GM13976 (cell line): ENCODE measurements at regions not wholly inside any gene's neighbourhood (a gene's known extent, or its start where the extent isn't known, plus 50 kb on each side); places are given as distances from the start of the nearest gene placed in this dataset.
"Not testable (repeated sequence)": the region's sequence is repeated elsewhere in the genome, so short reads cannot be mapped to it uniquely, and the experiment has no call there.

ENCODE experiments used
- DNase-seq: peaks from one replicate; pipeline ENCODE4 v3.0.0; 2012; ENCODE audit warnings: low spot score
- CTCF ChIP-seq: IDR thresholded peaks from 2 replicates; pipeline ENCODE4 v1.5.1; 2012; ENCODE audit warnings: borderline replicate concordance, mild to moderate bottlenecking; ENCODE audit not compliant: insufficient read depth; ENCODE audit errors: extremely low read depth, missing control alignments, control extremely low read depth
- in situ Hi-C: fragments of 300-500 bp; cut with MboI; formaldehyde crosslinking; loops from one replicate; pipeline ENCODE4 v1.12.0; 2022; ENCODE audit warnings: low sequenced_read_pairs, mixed read lengths, inconsistent platforms; ENCODE audit not compliant: unreplicated experiment

- in situ Hi-C loops, result no loop called here
- no peak for TF ChIP-seq CTCF
- DNase-seq, result no peak
Measured at GRCh38 chr10:34940436-34940835, 125.3 kb upstream of the PARD3 start.

DNA sequence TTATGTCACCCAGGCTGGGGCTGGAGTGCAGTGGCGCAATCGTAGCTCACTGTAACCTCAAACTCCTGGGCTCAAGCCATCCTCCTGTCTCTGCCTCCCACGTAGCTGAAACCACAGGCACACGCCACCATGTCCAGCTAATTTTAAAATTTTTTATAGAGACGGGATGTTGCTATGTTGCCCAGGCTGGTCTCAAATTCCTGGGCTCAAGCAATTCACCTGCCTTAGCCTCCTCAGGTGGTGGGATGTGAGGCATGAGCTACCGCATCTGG, 123.2 kb upstream of the PARD3 start:
- in situ Hi-C loops, result no loop called here
- DNase-seq, result no peak
- no peak for TF ChIP-seq CTCF

DNA sequence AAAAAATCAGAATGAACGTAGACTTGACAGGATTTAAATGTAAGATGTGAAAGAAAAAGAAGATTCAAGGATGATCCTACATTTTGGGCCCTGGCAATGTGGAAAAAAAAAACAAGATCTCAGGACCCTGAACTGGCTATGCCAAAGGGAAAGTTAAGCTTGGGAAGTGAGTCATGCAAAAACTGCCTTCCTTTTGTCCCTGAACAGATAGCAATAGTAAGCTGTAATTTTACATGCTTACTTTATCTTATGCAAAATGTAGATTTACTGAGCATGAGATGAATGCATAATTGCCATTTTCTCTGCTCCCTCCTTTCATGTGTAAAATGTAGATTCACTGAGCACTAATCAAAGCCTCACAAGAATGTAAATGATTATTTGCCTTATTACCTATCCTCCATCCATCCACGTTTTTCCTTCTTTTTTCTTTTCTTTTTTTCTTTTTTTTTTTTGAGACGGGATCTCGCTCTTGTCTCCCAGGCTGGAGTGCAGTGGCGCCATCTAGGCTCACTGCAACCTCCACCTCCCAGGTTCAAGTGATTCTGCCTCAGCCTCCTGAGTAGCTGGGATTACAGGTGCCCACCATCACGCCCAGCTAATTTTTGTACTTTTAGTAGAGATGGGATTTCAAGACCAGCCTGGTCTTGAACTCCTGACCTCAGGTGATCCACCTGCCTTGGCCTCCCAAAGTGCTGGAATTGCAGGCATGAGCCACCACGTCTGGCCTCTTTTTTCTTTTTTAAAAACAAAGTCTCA, 122.7 kb upstream of the PARD3 start:
- in situ Hi-C loops, DNase-seq: not testable (repeated sequence)
- peak; percentile 31 for TF ChIP-seq CTCF

DNA sequence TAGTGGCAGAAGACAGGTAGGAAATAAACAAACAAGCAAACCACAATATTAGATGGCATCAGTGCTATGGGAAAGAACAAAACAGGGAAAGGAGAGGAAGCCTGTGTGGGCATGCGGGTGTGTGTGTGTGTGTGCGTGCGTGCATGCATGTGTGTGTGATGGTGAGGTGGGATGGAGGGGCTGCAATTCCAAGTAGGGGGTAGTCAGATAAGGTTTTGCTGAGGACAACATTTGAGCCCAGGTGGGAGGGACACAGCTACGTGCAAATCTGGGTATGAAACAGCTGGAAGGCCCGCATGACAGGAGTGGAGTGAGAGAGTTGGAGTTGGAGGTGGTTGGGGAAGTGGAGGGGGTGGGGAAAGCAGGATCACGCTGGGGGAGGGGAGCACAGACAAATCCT, 121.0 kb upstream of the PARD3 start:
- no peak for DNase-seq
- in situ Hi-C loops, result no loop called here
- no peak for TF ChIP-seq CTCF

DNA sequence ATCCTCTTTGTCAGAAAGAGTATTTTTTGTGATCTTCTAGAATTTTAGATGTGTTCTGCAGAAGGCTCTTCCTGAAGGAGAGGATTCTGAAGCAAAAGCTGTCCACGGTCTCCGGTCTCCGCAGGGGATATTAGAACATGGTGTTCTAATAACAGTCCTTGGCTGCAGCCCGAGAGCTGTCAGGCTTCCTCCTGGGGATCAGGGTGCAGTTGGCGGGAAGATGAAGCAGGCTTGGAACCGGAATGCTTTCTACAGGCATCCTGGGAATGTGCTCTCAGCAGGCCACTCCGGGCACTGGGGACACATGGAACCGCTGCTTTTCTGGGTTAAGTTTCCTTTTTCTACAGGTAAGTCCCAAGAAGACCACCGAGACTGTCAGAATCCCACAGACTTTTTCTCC, 118.6 kb upstream of the PARD3 start:
- TF ChIP-seq CTCF, result no peak
- in situ Hi-C loops, result no loop called here
- no peak for DNase-seq

- in situ Hi-C loops, result no loop called here
- TF ChIP-seq CTCF, result no peak
- no peak for DNase-seq
Measured at GRCh38 chr10:34932235-34932634, 117.1 kb upstream of the PARD3 start.
